GM19193 (cell line): ENCODE measurements at regions not wholly inside any gene's neighbourhood (a gene's known extent, or its start where the extent isn't known, plus 50 kb on each side); places are given as distances from the start of the nearest gene placed in this dataset.

Experiments
- POLR2A ChIP-seq: IDR thresholded peaks from 4 replicates; pipeline ENCODE4 v1.6.1; 2011; ENCODE audit not compliant: insufficient read depth, insufficient read length; ENCODE audit errors: extremely low read depth

- TF ChIP-seq POLR2A, result no peak
Observed at GRCh38 chr22:49530671-49531367, 296.9 kb downstream of the BRD1 start.

GRCh38 chr22:49528420-49528720 lies 299.3 kb downstream of the BRD1 start:
- TF ChIP-seq POLR2A, result no peak

GRCh38 chr22:49527611-49528419 lies 299.9 kb downstream of the BRD1 start:
- no peak for TF ChIP-seq POLR2A

- no peak for TF ChIP-seq POLR2A
Observed at GRCh38 chr22:49525801-49526535, 301.7 kb downstream of the BRD1 start.

- TF ChIP-seq POLR2A, result no peak
Observed at GRCh38 chr22:49525360-49525759, 302.3 kb downstream of the BRD1 start.

GRCh38 chr22:49524362-49524761 lies 303.3 kb downstream of the BRD1 start:
- TF ChIP-seq POLR2A, result no peak

GRCh38 chr22:49523374-49524008 lies 304.2 kb downstream of the BRD1 start:
- TF ChIP-seq POLR2A, result no peak

- no peak for TF ChIP-seq POLR2A
Observed at GRCh38 chr22:49522582-49523373, 304.9 kb downstream of the BRD1 start.

GRCh38 chr22:49521787-49522224 lies 305.9 kb downstream of the BRD1 start:
- TF ChIP-seq POLR2A, result no peak

- TF ChIP-seq POLR2A, result no peak
Observed at GRCh38 chr22:49519117-49519737, 308.4 kb downstream of the BRD1 start.

- TF ChIP-seq POLR2A, result no peak
Observed at GRCh38 chr22:49518436-49518970, 309.2 kb downstream of the BRD1 start.

- no peak for TF ChIP-seq POLR2A
Observed at GRCh38 chr22:49517667-49518185, 309.9 kb downstream of the BRD1 start.

GRCh38 chr22:49517211-49517610 lies 310.5 kb downstream of the BRD1 start:
- TF ChIP-seq POLR2A, result no peak
